H1 (cell line): ENCODE measurements at regions not wholly inside any gene's neighbourhood (a gene's known extent, or its start where the extent isn't known, plus 50 kb on each side); places are given as distances from the start of the nearest gene placed in this dataset.

Source experiments
- CTCF ChIA-PET: fragments of 300-600 bp; sonication (Branson Sonifier 250); formaldehyde crosslinking; loops from one replicate; lab custom pipeline; 2021; ENCODE audit not compliant: partially characterized antibody; lab: Charles Lee
- POLR2A ChIA-PET: fragments of 300-600 bp; sonication (Branson Sonifier 250); formaldehyde crosslinking; loops from one replicate; lab custom pipeline; 2021; ENCODE audit warnings: inconsistent platforms; ENCODE audit not compliant: partially characterized antibody; lab: Charles Lee
- DNase-seq, 2 experiments: peaks; one replicate each; pipeline versions ENCODE4 v3.0.0 to v3.0.0-alpha.2; 2010 to 2022; ENCODE audit warnings: low spot score in 2 of 2, low read depth in 1 of 2, mixed read lengths in 1 of 2
- FAIRE-seq: peaks from 2 replicates; lab custom pipeline; 2011; peaks lifted over from hg19 to GRCh38; lab: Jason Lieb, UNC
- H2AFZ ChIP-seq: 2 replicates; pipeline ENCODE4 v1.8.1; 2012; ENCODE audit warnings: low read length, inconsistent platforms
- H2AK5ac ChIP-seq: 2 replicates; pipeline ENCODE4 v1.6.1; 2013; ENCODE audit warnings: low read depth, low read length
- H2BK120ac ChIP-seq: replicated peaks from 2 replicates; pipeline ENCODE3; 2013; ENCODE audit warnings: low read depth, low read length, inconsistent platforms
- H2BK12ac ChIP-seq: 2 replicates; pipeline ENCODE4 v1.6.1; 2013; ENCODE audit warnings: low read depth, low read length
- H2BK15ac ChIP-seq: 2 replicates; pipeline ENCODE4 v1.6.1; 2013; ENCODE audit warnings: low read length
- H2BK20ac ChIP-seq: 2 replicates; pipeline ENCODE4 v1.6.1; 2013; ENCODE audit warnings: low read length
- H2BK5ac ChIP-seq: 2 replicates; pipeline ENCODE4 v1.6.1; 2013; ENCODE audit warnings: low read depth, low read length
- H3K14ac ChIP-seq: 2 replicates; pipeline ENCODE4 v1.6.1; 2013; ENCODE audit warnings: inconsistent platforms; ENCODE audit not compliant: insufficient read length
- H3K18ac ChIP-seq: 2 replicates; pipeline ENCODE4 v1.6.1; 2013; ENCODE audit warnings: low read length; ENCODE audit errors: extremely low read depth
- H3K23ac ChIP-seq: 2 replicates; pipeline ENCODE4 v1.6.1; 2013; ENCODE audit warnings: inconsistent platforms; ENCODE audit not compliant: insufficient read length
- H3K23me2 ChIP-seq: 2 replicates; pipeline ENCODE4 v1.6.1; 2013; ENCODE audit warnings: low read depth, low read length
- H3K27ac ChIP-seq: 2 replicates; pipeline ENCODE4 v1.6.1; 2011; ENCODE audit warnings: low read depth, low read length, inconsistent platforms
- H3K27me3 ChIP-seq, 4 experiments: replicated peaks in 1 of 4; 1 replicate in 1 of 4; 2 replicates in 3 of 4; pipeline versions ENCODE4 v1.6.1 to v1.8.1; 2011 to 2013; ENCODE audit warnings: low read length in 3 of 4, mild to moderate bottlenecking in 3 of 4, inconsistent platforms in 2 of 4, mixed read lengths in 2 of 4, moderate library complexity in 1 of 4; ENCODE audit not compliant: control insufficient read depth in 3 of 4, insufficient read depth in 3 of 4; ENCODE audit errors: extremely low read depth in 1 of 4
- H3K36me3 ChIP-seq, 4 experiments: 2 replicates each; pipeline versions ENCODE4 v1.6.1 to v1.8.1; 2011 to 2013; ENCODE audit warnings: mild to moderate bottlenecking in 4 of 4, low read length in 3 of 4, moderate library complexity in 2 of 4, control low read depth in 1 of 4, inconsistent platforms in 1 of 4; ENCODE audit not compliant: insufficient read depth in 4 of 4, control insufficient read depth in 2 of 4
- H3K4ac ChIP-seq: replicated peaks from 2 replicates; pipeline ENCODE3; 2013; ENCODE audit warnings: low read length, low read depth, mixed read lengths, inconsistent platforms; ENCODE audit not compliant: insufficient read length
- H3K4me1 ChIP-seq, 4 experiments: replicated peaks in 1 of 4; 1 replicate in 1 of 4; 2 replicates in 3 of 4; pipeline versions ENCODE4 v1.6.1 to v1.8.1; 2011 to 2013; ENCODE audit warnings: low read length in 3 of 4, inconsistent platforms in 2 of 4, mixed read lengths in 1 of 4; ENCODE audit not compliant: insufficient read depth in 4 of 4, control insufficient read depth in 3 of 4
- H3K4me2 ChIP-seq, 2 experiments: 2 replicates each; pipeline versions ENCODE4 v1.6.1 to v1.8.1; 2011 to 2013; ENCODE audit warnings: low read depth in 2 of 2, low read length in 2 of 2, control low read depth in 1 of 2, inconsistent platforms in 1 of 2, mild to moderate bottlenecking in 1 of 2; ENCODE audit not compliant: insufficient read depth in 1 of 2
- H3K4me3 ChIP-seq, 4 experiments: fragments of 200-600, 300-600 bp in 1 of 4; sonication (generic), shearing (Covaris generic), sonication (Bioruptor Twin) in 1 of 4; 2 replicates each; pipeline versions ENCODE4 v1.5.1 to v1.8.1; 2011 to 2016; ENCODE audit warnings: low read length in 4 of 4, low read depth in 3 of 4, control low read depth in 2 of 4, inconsistent platforms in 2 of 4, mild to moderate bottlenecking in 2 of 4, mixed read lengths in 1 of 4, moderate library complexity in 1 of 4; ENCODE audit not compliant: insufficient read depth in 2 of 4; ENCODE audit errors: extremely low read depth in 1 of 4
- H3K56ac ChIP-seq: replicated peaks from 2 replicates; pipeline ENCODE3; 2013; ENCODE audit warnings: low read depth, mild to moderate bottlenecking, mixed read lengths, low read length, inconsistent platforms; ENCODE audit not compliant: insufficient read length
- H3K79me1 ChIP-seq: 2 replicates; pipeline ENCODE4 v1.6.1; 2013; ENCODE audit warnings: low read depth, low read length, control low read depth
- H3K79me2 ChIP-seq, 2 experiments: 2 replicates each; pipeline versions ENCODE4 v1.6.1 to v1.8.1; 2012 to 2013; ENCODE audit warnings: low read length in 2 of 2, mild to moderate bottlenecking in 2 of 2, inconsistent platforms in 1 of 2; ENCODE audit not compliant: insufficient read depth in 2 of 2, control insufficient read depth in 1 of 2
- H3K9ac ChIP-seq, 4 experiments: replicated peaks in 1 of 4; 1 replicate in 1 of 4; 2 replicates in 3 of 4; pipeline versions ENCODE4 v1.6.1 to v1.8.1; 2011 to 2013; ENCODE audit warnings: low read depth in 3 of 4, low read length in 3 of 4, control low read depth in 2 of 4, mild to moderate bottlenecking in 2 of 4, moderate library complexity in 2 of 4, inconsistent platforms in 1 of 4; ENCODE audit errors: extremely low read depth in 1 of 4
- H3K9me3 ChIP-seq, 2 experiments: 2 replicates each; pipeline versions ENCODE4 v1.6.1 to v1.8.1; 2012 to 2013; ENCODE audit warnings: mild to moderate bottlenecking in 2 of 2, moderate library complexity in 2 of 2, control low read depth in 1 of 2, inconsistent platforms in 1 of 2, low read depth in 1 of 2, low read length in 1 of 2, mixed read lengths in 1 of 2; ENCODE audit not compliant: insufficient read depth in 2 of 2
- H4K20me1 ChIP-seq, 2 experiments: replicated peaks in 1 of 2; 2 replicates each; pipeline versions ENCODE3 to v1.8.1; 2011 to 2013; ENCODE audit warnings: inconsistent platforms in 2 of 2, low read length in 2 of 2, mild to moderate bottlenecking in 1 of 2; ENCODE audit not compliant: insufficient read depth in 2 of 2, control insufficient read depth in 1 of 2
- H4K5ac ChIP-seq: 2 replicates; pipeline ENCODE4 v1.6.1; 2013; ENCODE audit warnings: low read length, low read depth, mixed read lengths, inconsistent platforms; ENCODE audit not compliant: insufficient read length
- H4K8ac ChIP-seq: 2 replicates; pipeline ENCODE4 v1.8.0; 2013; ENCODE audit warnings: mild to moderate bottlenecking, moderate library complexity, low read length, inconsistent platforms; ENCODE audit not compliant: insufficient read depth; ENCODE audit errors: extremely low read depth
- H4K91ac ChIP-seq: replicated peaks from 2 replicates; pipeline ENCODE3; 2013; ENCODE audit warnings: low read length, mixed read lengths, inconsistent platforms; ENCODE audit not compliant: insufficient read length
- KDM5A ChIP-seq: fragments of 200-600 bp; IDR thresholded peaks from 2 replicates; pipeline ENCODE4 v1.7.1; 2012; ENCODE audit warnings: mild to moderate bottlenecking, low read length, inconsistent platforms, mixed read lengths
- SIN3A ChIP-seq, 2 experiments: IDR thresholded peaks in 1 of 2; conservative IDR thresholded peaks in 1 of 2; 2 replicates each; pipeline ENCODE4 v1.6.1; 2011 to 2012; ENCODE audit warnings: low read length in 2 of 2, improper control_type of control experiment in 1 of 2, low read depth in 1 of 2, mild to moderate bottlenecking in 1 of 2
- SRF ChIP-seq: IDR thresholded peaks from 2 replicates; pipeline ENCODE4 v1.6.1; 2011; ENCODE audit warnings: mild to moderate bottlenecking, low read depth, low read length, moderate library complexity
- WGBS, 2 experiments: shearing (Covaris generic) in 1 of 2; methylation state at CpG; one replicate each; pipeline versions ENCODE4 v1.1.6 to v1.1.7; 2013 to 2015; ENCODE audit warnings: low lambda C conversion rate in 2 of 2, mixed read lengths in 2 of 2, inconsistent platforms in 1 of 2, low coverage in 1 of 2, missing lambda C conversion rate in 1 of 2; ENCODE audit not compliant: insufficient replicate concordance in 2 of 2, insufficient coverage in 1 of 2, insufficient read length in 1 of 2; ENCODE audit errors: extremely low coverage in 1 of 2, missing lambda C conversion rate in 1 of 2; 5-methylcytosine and 5-hydroxymethylcytosine counted together
- TF ChIP-seq, protein P1 (sequence below): IDR thresholded peaks from 2 replicates; pipeline ENCODE4 v1.6.1; 2012; ENCODE audit warnings: inconsistent platforms

DNA sequence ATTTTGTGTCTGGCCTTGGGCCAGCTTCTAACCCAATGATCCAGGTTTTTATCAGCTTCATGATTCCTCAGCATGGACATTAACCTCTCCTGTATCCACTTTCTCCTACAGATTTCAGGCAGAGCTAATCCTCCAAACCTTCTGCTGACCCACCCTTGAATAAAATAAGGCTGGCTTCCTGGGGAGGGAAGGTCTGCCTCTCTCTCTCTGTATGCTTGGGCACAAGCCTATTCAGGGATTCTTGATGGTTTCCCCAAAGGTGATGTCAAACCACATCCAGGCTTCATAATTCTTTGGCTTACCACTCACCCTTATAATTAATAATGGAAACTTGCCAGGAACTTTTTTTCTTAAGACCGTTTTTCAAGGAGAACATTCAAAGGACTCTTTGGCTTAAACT, 240.1 kb downstream of the UTP18 start (continued):
- no peak for TF ChIP-seq KDM5A

DNA sequence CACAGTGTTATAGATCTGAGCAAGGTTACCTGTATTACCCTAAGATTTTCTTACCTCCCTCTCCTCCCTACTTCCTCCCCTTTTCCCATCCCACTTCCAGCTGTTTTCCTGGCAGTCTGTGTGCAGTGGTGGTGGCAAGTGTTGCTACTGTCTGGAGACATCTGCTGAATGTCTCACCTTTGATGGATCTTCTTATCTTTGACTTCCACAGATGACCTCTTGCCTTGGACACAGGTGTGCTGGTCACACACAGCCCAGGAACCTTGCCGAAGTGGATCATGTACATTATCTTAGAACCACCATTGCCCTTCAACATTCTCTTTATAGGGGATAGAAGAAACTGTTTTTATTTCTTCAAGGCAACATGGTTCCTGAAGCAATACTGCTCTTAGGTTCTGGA, 245.1 kb downstream of the UTP18 start:
- Histone ChIP-seq H3K36me3 (no peaks in the 10 kb centered on the region), H3K79me2 (no peaks in the 10 kb centered on the region), H2BK5ac (no peak overlapping the region), H3K4ac (no peak overlapping the region), H2AK5ac (no peak overlapping the region), H3K56ac (no peak overlapping the region), H3K27ac (no peak overlapping the region), H3K27me3 (no peaks in the 10 kb centered on the region), H3K4me1 (no peaks in the 10 kb centered on the region), H3K4me2 (no peak overlapping the region), H4K20me1 (no peaks in the 10 kb centered on the region), H2AFZ (no peak overlapping the region), H3K23me2 (no peaks in the 10 kb centered on the region), H3K14ac (no peak overlapping the region), H2BK12ac (no peak overlapping the region), H3K23ac (no peak overlapping the region), H4K91ac (no peak overlapping the region), H4K5ac (no peak overlapping the region), H2BK120ac (no peak overlapping the region), H3K9ac (no peak overlapping the region), H2BK15ac (no peak overlapping the region), H4K8ac (no peak overlapping the region), H3K79me1 (no peaks in the 10 kb centered on the region), H3K18ac (no peak overlapping the region), H3K4me3 (no peak overlapping the region), H3K9me3 (no peaks in the 10 kb centered on the region), H2BK20ac (no peak overlapping the region)
- no peak for DNase-seq
- FAIRE-seq, result no peak
- CTCF ChIA-PET, result interaction anchor here (0.6 to 4.3 kb wide), 7 partner anchors 7 to 958 kb away, joined by 3 to 21 read pairs (median 4); no protein-coding TSS in a partner anchor
- POLR2A ChIA-PET, result no interaction called here
- TF ChIP-seq SRF, result no peak
- TF ChIP-seq, protein P1, sequence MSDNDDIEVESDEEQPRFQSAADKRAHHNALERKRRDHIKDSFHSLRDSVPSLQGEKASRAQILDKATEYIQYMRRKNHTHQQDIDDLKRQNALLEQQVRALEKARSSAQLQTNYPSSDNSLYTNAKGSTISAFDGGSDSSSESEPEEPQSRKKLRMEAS, result no peak
- no peak for TF ChIP-seq SIN3A (conservative IDR thresholded peaks at IDR 0.05 in 1 of 2, IDR thresholded peaks at IDR 0.05 in 1 of 2; ENCODE audit: low read depth in 1 of 2, low read length in 2 of 2)
- 92% methylated on average over 1 of the region's 1 CpG; no CpG with 5 or more reads in 1 of the 2 experiments for WGBS, 2 experiments
